ENCODE measurements at regions not wholly inside any gene's neighbourhood (a gene's known extent, or its start where the extent isn't known, plus 50 kb on each side); places are given as distances from the start of the nearest gene placed in this dataset.

DNA sequence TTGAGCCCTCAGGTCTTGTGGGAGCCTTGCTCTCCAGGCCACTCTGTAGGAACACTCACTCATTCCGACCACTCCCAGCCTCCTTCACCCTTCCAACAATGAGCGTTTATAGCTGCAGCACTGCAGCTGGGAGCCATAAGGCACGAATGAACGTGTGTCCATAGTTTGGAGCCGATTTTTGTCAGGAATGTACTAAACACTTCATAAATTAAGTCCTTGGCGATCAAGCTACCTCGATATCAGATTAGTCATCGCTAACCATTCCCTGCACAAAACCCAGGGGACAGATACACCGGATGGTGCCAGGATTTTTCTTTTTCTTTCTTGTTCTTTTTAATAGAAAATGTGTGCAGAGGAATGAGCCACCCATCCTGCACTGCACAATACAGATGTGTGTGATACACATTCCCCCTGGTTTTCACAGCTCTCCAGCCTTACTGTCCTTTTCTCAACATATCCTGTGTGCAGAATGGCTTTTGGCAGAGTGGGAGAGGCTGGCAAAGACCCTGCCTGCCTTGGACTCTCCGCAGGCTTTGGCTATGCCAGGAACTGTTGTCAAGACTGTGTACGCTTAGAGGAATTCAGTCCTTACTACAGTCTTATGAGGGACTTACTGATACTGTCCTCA, 68.4 kb upstream of the ELAC2 start:
- DNase-seq: no peak

DNA sequence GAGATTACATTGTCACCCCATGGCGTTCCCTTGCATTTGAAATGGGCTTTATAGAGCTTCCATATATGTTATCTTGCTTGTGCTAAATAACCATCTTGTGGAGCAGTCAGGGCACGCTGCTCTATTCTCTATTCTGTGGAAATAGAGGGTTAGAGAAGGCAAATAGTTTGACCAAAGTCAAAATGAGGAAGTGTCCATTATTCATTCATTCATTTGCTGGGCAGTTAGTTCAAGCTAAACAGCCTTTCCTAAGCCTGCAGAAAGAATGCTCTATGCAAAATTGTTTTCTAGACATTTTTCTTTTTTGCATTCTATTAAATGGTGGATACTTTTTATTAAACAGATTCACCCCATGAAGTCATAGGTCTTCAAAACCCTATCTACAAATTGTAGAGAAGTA, 67.8 kb upstream of the ELAC2 start:
- DNase-seq: no peak

GRCh38 chr17:13084420-13084819, 66.6 kb upstream of the ELAC2 start:
- DNase-seq: no peak

- DNase-seq: no peak
These were observed 61.0 kb upstream of the ELAC2 start for GRCh38 chr17:13078591-13079385.

GRCh38 chr17:13076905-13077304, 59.1 kb upstream of the ELAC2 start:
- no peak for DNase-seq

GRCh38 chr17:13074026-13074425, 56.2 kb upstream of the ELAC2 start:
- no peak for DNase-seq

DNA sequence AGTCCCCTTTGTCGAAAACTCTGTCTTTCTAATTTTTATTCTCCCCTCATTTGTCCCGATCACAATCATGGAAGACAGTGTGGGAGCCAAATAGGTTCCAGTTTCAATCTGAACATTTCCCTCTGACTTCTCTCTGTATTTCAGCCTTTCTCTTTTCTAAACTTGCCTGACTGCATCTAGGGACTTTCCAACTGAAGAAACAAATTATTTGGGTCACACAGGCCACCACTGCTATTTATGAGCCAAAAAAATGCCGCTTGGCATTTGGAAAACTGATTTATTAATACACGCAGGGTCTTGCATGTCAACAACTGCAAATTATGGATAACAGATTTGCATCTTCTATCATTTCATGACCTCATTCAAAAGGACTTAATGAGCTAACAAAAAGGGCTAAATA, 55.2 kb upstream of the ELAC2 start:
- DNase-seq: no peak

GRCh38 chr17:13070732-13071131, 52.9 kb upstream of the ELAC2 start:
- no peak for DNase-seq

- DNase-seq: no peak
These were observed 49.9 kb upstream of the ELAC2 start for GRCh38 chr17:13067629-13068303.
